ENCODE measurements at regions not wholly inside any gene's neighbourhood (a gene's known extent, or its start where the extent isn't known, plus 50 kb on each side); places are given as distances from the start of the nearest gene placed in this dataset.

GRCh38 chr9:130759738-130760137, 66.2 kb downstream of the EXOSC2 start:
- Histone ChIP-seq H3K36me3 (ENCODE audit: control insufficient read depth in 4 of 4, insufficient read depth in 4 of 4, low read length in 4 of 4) (no peaks in the 10 kb centered on the region), H3K4me3 (no peak overlapping the region), H3K4me1 (ENCODE audit: control insufficient read depth in 5 of 5, insufficient read depth in 5 of 5, low read length in 5 of 5) (peaks cover 8 to 21% (median 12%) of the 10 kb centered on the region in 5 donors), H3K27ac (ENCODE audit: low read depth in 1 of 2, low read length in 1 of 2) (no peak overlapping the region), H3K9ac (ENCODE audit: insufficient read depth in 1 of 2, low read length in 2 of 2) (no peak overlapping the region), H3K9me3 (ENCODE audit: control insufficient read depth in 4 of 4, insufficient read depth in 3 of 4, low read length in 3 of 4) (no peaks in the 10 kb centered on the region), H3K27me3 (ENCODE audit: control insufficient read depth in 3 of 3, insufficient read depth in 3 of 3, low read length in 2 of 3) (no peaks in the 10 kb centered on the region)
- WGBS, 2 donors, result 64 to 85% methylated on average over 4 of the region's 4 CpGs
- ATAC-seq (ENCODE audit: insufficient read depth, low FRiP score) (no peak), DNase-seq (no peak)
- no peak for TF ChIP-seq CTCF (IDR thresholded peaks at IDR 0.05; ENCODE audit: control extremely low read depth, extremely low read depth)

- TF ChIP-seq CTCF (IDR thresholded peaks at IDR 0.05; ENCODE audit: control extremely low read depth, extremely low read depth), result no peak
- Histone ChIP-seq H3K9me3 (ENCODE audit: control insufficient read depth in 4 of 4, insufficient read depth in 3 of 4, low read length in 3 of 4) (no peaks in the 10 kb centered on the region), H3K27me3 (ENCODE audit: control insufficient read depth in 3 of 3, insufficient read depth in 3 of 3, low read length in 2 of 3) (no peaks in the 10 kb centered on the region), H3K4me1 (ENCODE audit: control insufficient read depth in 5 of 5, insufficient read depth in 5 of 5, low read length in 5 of 5) (peaks cover 0 to 16% (median 5%) of the 10 kb centered on the region in 5 donors), H3K9ac (ENCODE audit: insufficient read depth in 1 of 2, low read length in 2 of 2) (no peak overlapping the region), H3K36me3 (ENCODE audit: control insufficient read depth in 4 of 4, insufficient read depth in 4 of 4, low read length in 4 of 4) (no peaks in the 10 kb centered on the region), H3K27ac (ENCODE audit: low read depth in 1 of 2, low read length in 1 of 2) (no peak overlapping the region), H3K4me3 (no peak overlapping the region)
- DNase-seq (no peak), ATAC-seq (ENCODE audit: insufficient read depth, low FRiP score) (no peak)
- 89 to 95% methylated on average over 12 of the region's 12 CpGs for WGBS, 2 donors
These were observed 70.0 kb downstream of the EXOSC2 start for GRCh38 chr9:130763331-130764171.

- Histone ChIP-seq H3K27ac (ENCODE audit: low read depth in 1 of 2, low read length in 1 of 2) (no peak overlapping the region), H3K36me3 (ENCODE audit: control insufficient read depth in 4 of 4, insufficient read depth in 4 of 4, low read length in 4 of 4) (no peaks in the 10 kb centered on the region), H3K27me3 (ENCODE audit: control insufficient read depth in 3 of 3, insufficient read depth in 3 of 3, low read length in 2 of 3) (no peaks in the 10 kb centered on the region), H3K4me1 (ENCODE audit: control insufficient read depth in 5 of 5, insufficient read depth in 5 of 5, low read length in 5 of 5) (peaks cover 0 to 12% (median 5%) of the 10 kb centered on the region in 5 donors), H3K4me3 (no peak overlapping the region), H3K9ac (ENCODE audit: insufficient read depth in 1 of 2, low read length in 2 of 2) (peak overlapping the region in 1 of 2 donors; percentile 16), H3K9me3 (ENCODE audit: control insufficient read depth in 4 of 4, insufficient read depth in 3 of 4, low read length in 3 of 4) (no peaks in the 10 kb centered on the region)
- 51 to 62% methylated on average over 8 of the region's 8 CpGs for WGBS, 2 donors
- no peak for ATAC-seq (ENCODE audit: insufficient read depth, low FRiP score)
- TF ChIP-seq CTCF (IDR thresholded peaks at IDR 0.05; ENCODE audit: control extremely low read depth, extremely low read depth), result no peak
- DNase-seq, result no peak
These were observed 69.7 kb upstream of the ABL1 start for GRCh38 chr9:130765137-130766020.

Measured in lung (tissue), 11 donors.